CD1c-positive myeloid dendritic cell (primary cell): ENCODE measurements at regions not wholly inside any gene's neighbourhood (a gene's known extent, or its start where the extent isn't known, plus 50 kb on each side); places are given as distances from the start of the nearest gene placed in this dataset.
A peak's percentile ranks its signal among the peaks of the same experiment; 100 is the strongest.
"Not testable (repeated sequence)": the region's sequence is repeated elsewhere in the genome, so short reads cannot be mapped to it uniquely, and the experiment has no call there.

Experiments used
- DNase-seq: peaks from one replicate; pipeline ENCODE4 v3.0.0-alpha.2; 2016; ENCODE audit errors: extremely low spot score

GRCh38 chr7:149682038-149682437 is 91.3 kb downstream of the ZNF467 start:
- no peak for DNase-seq

DNA sequence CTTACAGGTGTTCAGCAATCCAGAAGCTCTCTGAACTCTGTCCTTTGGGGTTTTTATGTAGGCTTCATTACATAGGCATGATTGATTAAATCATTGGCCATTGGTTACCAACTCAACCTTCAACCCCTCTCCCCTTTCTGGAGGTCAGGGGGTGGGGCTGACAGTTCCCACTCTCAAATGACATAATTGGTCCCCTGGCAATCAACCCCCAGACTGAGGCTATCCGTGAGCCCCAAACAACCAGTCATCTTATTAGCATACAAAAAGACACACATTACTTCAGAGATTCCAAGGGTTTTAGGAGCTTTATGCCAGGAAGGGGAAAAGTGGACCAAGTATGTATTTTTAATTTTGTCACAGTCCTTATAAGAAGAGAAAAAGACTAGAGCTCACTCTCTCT is 92.1 kb downstream of the ZNF467 start:
- DNase-seq: no peak

DNA sequence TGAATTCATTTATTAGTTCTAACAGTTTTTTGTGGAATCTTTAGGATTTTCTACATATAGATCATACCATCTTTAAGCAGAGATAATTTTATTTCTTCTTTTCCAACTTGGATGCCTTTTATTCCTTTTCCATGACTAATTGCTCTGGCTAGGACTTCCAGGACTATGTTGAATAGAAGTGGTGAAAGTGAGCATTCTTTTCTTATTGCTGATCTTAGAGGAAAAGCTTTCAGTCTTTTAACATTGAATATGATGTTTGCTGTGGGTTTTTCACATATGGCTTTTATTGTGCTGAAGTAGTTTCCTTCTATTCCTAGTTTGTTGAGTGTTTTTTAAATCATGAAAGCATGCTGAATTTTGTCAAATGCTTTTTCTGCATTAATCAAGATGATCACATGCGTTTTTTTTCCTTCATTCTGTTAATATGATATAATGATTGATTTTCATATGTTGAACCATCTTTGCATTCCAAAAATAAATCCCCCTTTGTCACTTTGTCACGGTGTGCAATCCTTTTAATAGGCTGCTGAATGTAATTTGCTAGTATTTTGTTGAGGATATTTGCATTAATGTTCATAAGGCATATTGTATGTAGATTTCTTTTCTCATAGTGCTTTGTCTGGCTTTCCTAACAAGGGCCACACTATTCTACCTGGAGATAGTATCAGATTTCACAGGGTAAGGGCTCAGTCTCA is 92.9 kb downstream of the ZNF467 start:
- no peak for DNase-seq

GRCh38 chr7:149674728-149675385 is 98.5 kb downstream of the ZNF467 start:
- DNase-seq: not testable (repeated sequence)

DNA sequence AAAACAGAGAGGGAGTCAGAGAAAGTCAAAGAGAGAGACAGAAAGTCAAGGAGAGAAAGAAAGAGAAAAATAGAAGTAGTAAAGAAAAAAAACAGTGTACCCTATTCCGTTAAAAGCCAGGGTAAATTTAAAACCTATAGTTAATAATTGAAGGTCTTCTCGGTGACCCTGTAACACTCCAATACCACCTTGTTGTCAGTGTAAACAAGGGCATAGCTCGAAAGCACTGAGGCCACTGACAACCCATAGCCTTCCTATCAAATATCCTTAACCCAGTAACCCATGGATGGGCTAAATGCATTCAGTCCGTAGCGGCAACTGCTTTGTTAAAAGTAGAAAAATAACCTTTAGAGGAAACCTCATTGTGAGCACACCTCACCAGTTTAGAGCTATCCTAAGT is 100.4 kb downstream of the ZNF467 start:
- no peak for DNase-seq

DNA sequence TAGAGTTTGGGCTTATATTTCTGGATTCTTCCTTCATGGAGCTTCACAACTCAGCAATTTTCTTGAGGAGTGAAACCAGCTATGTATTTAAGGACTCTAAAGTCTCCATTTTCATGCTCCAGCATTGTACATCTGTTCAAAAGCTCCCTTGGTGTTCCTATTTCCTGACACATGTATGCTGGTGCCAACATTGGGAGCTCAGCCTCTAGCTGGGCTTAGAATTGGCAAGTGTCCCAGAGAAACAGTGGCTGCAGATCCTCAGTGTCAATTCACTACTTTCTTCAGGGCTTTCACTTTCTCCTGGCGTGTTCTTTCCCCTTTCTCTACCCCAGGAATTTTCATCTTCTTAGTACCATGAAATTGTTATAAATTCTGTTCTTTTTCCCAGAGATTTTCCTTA is 103.1 kb downstream of the ZNF467 start:
- no peak for DNase-seq

DNA sequence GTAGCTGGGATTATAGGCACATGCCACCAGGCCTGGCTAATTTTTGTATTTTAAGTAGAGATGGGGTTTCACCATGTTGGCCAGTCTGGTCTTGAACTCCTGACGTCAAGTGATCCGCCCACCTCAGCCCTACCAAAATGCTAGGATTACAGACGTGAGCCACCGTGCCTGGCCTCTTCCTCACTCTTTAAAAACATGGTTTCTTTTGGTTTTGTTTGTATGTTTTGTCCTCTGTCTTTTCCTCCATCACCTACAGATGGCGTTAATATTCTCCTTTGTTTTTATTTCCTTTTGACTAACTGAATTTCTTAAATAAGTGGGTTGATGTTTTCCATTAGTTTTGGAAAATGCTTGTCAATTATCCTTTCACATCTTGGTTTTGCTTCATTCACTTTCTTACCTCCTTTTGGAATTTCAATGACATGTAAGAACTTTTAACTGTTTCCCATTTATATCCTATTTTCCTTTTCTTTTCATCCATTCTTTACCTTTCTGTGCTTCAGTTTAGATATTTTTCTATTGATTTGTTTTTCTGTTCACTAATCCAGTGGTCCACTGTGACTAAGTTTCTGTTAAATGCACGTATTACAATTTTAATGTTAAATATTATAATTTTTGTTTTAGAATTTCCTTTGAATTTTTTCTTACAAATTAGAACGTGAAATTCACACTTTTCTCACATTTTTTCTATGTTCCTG is 104.1 kb downstream of the ZNF467 start:
- DNase-seq: peak; percentile 25

DNA sequence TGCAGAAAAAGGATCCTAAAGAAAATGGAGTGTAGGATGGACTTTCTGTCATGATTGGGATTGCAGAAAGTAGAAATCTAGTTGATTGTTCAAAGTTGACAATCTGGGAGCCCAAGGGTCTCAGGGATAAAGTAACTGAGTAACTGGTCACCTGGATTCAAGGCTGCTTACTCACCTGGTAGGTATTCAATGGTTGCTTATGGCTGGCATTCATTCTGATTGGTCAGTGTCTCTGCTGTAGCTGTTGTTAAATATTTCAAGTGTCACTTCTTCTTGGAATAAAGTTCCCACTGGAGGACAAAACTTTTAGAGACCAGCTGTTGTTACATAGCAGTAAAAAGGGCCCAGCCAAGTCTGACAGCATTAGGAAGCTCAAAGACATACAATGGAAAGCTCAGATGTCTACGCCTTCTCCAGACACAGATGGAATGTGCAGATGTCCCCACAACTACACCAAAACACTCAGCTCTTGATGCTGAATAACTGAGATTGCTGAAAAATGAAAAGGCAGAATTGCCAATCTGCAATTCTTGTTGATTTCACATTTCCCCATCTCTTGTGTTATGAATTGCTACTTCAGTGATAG is 106.9 kb downstream of the ZNF467 start:
- DNase-seq: no peak

DNA sequence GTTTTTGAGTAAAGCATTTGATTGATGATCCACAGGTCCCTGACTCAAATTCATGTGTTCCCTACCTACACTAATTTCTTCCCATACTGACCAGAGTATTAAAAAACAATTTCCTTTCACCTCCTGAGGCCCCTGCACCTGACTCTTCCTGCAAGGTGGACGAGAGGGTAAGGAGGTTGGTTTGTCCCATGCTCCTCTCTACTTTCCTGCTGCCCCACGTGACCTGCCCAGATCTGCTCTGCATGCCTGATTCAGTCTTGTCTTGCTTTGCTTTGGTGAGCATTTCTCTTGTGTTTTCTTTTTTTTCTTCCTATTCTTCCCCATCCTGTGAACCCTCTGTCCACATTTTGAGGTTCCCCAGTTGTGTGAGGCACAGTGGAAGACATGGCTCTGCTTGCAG is 107.8 kb downstream of the ZNF467 start:
- DNase-seq: not testable (repeated sequence)

DNA sequence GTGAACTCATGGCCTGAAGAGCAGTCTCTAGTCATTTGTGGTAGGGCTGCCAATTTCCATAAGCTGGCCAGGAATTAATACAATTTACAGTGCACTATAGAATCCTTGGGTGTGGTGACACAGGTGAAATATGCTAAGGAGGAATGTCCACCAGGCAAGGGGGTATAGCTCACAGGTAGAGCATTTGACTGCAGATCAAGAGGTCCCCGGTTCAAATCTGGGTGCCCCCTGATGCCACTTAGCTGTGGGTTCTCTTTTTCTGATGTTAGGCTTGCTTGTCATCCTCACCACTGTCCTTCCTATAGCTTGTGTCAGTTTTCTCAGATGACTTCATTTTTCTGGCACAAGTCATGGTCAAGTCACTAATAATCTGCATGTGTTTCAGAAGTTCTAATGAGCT is 108.7 kb downstream of the ZNF467 start:
- no peak for DNase-seq

- DNase-seq: no peak
These were observed 109.2 kb downstream of the ZNF467 start for GRCh38 chr7:149664176-149664575.

GRCh38 chr7:149662591-149663095 is 110.7 kb downstream of the ZNF467 start:
- DNase-seq: peak; percentile 75

- no peak for DNase-seq
These were observed 117.6 kb downstream of the ZNF467 start for GRCh38 chr7:149655784-149656183.

DNA sequence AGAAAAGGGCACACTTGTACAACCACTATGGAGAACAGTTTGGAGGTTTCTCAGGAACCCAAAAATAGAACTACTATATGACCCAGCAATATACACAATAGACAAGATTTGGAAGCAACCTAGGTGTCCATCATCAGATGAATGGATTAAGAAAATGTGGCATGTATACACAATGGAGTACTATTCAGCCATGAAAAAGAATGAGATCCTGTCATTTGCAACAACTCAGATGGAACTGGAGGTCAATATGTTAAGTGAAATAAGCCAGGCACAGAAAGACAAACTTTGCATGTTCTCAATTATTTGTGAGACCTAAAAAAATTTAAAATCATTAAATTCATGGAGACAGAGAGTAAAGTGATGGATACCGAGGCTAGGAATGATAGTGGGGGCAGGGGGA is 118.8 kb downstream of the ZNF467 start:
- DNase-seq: no peak

DNA sequence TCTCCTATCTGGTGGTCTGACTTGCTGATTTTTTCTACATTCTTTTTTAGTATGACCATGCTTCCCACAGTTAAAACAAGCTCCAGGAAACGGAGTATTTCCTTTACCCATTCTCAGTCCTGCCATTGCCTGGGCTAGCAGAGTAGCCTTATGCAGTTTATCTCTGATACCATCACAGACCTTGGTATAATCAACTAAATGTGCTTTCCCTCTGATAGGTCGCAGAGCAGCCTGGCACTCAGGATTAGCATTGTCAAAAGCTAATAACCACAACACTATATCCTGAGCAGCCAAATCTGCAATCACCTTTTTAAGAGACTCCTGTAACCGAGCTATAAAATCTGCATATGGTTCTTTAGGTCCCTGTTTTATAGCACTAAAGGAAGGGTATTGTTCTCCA is 123.2 kb downstream of the ZNF467 start:
- not testable (repeated sequence) for DNase-seq

GRCh38 chr7:149644754-149645153 is 128.6 kb downstream of the ZNF467 start:
- DNase-seq: no peak

- no peak for DNase-seq
These were observed 130.8 kb downstream of the ZNF467 start for GRCh38 chr7:149642589-149642988.

- DNase-seq: no peak
These were observed 134.6 kb downstream of the ZNF467 start for GRCh38 chr7:149638566-149639320.

- no peak for DNase-seq
These were observed 135.3 kb downstream of the ZNF467 start for GRCh38 chr7:149637911-149638565.

- no peak for DNase-seq
These were observed 137.6 kb downstream of the ZNF467 start for GRCh38 chr7:149635561-149636329.
